ENCODE measurements at regions not wholly inside any gene's neighbourhood (a gene's known extent, or its start where the extent isn't known, plus 50 kb on each side); places are given as distances from the start of the nearest gene placed in this dataset.
"Not testable (repeated sequence)": the region's sequence is repeated elsewhere in the genome, so short reads cannot be mapped to it uniquely, and the experiment has no call there.

DNA sequence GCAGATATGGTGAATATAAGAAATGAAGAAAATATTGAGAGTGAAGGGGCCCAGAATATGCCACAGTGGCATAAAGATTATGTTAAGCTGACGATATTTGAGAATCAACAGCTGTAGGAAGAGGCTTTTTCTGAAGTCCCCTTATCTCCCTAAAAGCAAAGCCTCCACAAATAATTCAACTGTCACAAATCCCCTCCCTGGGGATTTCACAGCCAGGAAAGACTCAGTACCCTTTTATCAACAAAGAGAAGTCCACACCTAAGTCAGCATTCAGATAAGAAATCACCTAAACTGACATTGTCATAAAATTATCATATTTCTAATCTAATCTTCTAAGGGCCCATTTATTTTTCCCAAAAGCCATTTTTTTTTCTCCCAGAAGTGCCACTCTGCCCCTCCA is 284.9 kb upstream of the VWC2 start:
- no peak for DNase-seq

DNA sequence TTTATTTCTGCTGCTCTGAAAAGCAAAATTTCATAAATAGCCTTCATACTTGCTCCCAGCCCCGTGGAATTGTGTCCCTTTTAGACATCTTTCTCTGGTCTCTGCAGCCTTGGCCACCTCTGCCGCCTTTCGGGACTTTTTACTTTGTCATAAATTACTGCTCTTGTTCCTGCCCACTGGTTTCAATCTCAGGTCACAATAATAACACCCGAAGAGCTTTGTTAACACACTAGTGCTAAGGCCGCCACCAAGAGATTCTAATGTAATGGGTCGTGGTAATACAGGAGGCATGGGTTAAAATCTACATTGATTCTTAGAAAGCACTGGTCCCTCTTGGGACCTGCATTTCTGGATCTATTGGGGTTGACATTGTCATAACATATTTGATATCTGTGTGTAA is 276.0 kb upstream of the VWC2 start:
- no peak for DNase-seq

DNA sequence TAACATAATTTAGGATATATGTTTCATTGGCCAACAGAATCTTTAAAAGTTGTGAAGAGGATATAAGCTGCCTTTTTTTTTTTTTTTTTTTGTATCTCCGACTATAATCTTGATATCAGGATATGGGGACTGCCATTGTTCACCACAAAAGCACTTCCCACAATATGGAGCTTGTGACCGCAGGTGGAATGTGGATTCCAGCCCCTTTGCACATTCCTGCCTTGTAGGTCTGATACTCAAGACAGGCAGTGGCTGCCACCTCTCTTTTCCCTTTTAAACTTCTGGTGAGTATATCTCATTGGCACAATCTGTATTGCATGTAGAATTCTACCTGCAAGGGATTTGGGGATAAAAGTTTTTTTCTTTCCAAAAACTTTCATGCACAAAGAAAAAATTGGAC is 272.7 kb upstream of the VWC2 start:
- no peak for DNase-seq

DNA sequence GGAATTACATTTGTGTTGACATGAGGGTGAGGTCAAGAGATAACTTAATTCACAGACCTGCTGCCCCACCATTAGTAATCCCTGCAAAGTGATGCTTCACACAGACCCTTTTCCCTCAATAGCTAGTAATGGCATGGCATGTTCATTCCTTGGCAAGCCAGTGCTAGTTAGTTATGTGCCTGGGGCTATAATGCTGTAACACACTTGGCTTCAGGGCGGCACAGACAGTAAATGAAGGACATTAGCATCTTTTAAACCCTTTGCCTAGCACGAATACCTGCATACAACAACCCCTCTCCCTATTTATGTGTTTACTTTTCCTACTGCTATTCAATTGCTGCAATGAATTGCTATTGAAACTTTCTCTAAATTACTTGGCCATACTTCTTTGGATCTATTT is 266.2 kb upstream of the VWC2 start:
- DNase-seq: not testable (repeated sequence)

DNA sequence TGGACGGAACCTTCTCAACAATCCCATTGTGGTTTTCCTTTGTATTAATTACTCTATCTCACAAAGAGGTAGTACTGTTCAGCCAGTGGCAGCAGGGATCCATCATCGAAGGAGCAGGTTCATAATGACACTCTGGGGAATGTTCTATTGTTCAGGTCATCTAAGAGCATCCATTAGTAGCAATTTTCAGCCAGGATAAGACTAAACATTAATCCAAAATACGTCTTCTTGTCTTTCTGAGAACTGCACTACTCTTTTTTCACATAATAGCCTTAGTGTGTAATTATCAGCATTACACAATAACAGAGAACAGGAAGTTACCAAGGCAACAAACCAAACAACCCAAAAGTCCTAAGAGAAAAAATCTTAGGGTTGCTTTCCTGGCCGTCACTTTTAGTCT is 259.5 kb upstream of the VWC2 start:
- no peak for DNase-seq

DNA sequence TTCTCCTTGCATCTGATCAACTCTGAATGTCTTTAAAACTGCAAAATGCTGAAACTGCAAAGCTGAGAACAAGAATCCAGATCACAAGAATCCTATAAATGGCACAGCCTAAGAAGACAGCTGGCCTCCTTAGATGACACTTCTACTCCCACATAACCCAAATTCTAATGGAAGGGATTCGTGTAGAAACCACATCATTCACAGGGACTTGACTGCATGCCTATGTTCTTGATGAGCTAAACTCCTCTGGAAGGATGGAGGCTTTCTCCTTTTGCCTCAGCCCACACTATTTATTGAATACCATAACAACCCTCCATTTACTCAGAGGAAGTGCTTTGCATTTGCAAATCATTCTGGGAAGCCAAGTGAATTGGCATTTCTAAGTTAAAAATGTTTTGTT is 252.5 kb upstream of the VWC2 start:
- DNase-seq: no peak

DNA sequence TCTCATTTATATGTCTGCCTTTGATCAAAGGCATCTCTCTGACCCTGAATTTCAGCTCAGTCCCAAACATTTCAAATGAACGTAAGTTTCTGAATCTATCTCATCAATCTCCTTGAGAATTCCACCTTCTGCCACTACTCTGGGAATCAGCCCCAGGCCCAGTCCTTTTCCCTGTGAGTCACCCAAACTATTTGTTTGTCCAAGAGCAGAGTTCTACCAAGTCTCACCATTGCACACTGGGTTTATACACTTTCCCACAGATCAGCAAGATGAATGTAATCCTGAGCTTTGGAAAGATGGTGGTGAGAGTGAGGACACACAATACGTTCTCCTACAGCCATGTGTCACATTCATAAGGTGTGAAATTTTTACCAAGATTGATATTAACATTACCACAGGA is 251.3 kb upstream of the VWC2 start:
- DNase-seq: no peak

DNA sequence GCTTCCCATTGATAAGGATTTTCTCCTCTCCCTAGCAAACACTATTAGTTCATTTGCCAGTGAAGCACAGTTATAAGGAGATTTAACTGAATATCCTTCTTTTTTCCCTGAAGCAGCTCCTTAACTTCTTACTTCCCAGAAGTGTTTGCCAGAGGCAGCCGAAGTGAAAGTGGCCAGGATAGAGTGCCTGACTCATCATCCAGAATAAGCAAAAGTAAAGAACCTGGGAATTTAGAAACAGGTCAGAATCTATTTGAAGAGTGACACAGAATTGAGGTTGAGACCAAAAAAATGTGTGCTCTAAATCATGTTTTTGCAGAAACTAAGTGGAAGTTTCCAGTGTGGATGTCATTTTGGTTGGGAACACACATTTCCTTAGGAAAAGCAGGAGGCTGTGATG is 249.6 kb upstream of the VWC2 start:
- no peak for DNase-seq

DNA sequence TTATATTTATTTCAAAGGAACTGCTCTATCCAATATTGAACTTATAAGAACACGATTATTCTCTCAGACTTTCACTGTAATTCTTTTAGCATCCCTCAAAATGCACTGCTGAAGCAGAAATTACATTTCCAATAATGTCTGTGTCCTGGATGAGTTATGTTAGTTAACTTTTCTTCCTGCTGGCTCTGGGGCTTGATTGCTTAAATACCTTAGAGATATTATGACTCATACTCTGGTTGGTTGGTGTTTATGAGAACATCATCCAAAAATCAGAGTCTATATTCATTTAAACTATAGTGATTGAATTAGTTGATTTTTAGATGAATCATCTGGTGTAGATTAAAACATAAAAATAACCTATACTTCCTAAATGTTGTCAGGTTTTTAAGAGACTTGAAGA is 246.3 kb upstream of the VWC2 start:
- DNase-seq: no peak

DNA sequence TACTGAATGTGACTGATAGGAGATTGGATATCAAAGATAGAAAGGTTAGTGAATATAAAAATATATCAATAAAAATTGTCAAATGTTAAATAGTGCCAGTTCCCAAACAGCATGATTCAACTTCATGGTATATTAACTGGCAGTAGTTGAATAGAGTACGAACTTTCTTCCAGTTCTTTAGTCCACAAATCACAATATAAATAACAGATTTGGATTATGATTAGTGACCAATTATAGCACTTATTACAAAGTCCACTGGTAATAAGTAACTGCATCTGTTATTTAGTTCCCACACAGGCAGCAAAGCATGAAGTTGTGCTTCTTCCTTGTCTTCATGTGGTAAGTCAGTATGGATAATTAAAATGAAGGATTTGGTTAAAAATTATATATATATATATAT is 243.0 kb upstream of the VWC2 start:
- no peak for DNase-seq

DNA sequence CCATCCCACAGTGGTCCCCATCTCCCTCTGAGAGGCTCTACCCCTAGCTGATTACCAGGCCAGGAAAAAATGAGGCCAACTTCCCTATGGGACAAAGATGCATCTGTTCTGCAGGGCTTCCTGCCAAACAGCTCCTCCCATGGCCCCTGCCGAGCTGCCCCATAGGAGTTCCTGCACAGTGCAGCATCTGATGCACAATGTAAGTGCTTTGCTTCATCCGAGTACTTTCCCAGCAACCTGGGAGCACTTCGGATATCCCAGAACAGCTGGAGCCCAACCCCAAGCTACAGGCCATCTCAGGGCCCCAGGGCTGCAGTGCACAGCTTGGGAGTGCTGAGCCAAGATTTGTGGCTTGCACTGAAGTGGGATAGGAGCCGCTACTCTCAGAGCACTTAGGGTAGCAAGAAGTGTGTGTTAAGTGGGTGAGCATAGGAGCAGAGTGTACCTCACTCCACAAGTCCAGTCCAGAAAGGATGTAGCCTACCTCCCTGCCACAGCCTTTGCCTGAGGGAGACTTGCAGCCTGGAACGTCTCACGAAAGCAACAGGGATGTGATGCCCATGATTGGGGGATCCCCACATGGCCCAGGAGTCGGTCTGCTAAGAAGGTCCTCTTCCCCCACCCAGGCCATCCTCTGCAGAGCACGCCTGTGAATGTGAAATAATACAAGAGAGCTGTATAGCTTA is 209.6 kb upstream of the VWC2 start:
- no peak for DNase-seq

DNA sequence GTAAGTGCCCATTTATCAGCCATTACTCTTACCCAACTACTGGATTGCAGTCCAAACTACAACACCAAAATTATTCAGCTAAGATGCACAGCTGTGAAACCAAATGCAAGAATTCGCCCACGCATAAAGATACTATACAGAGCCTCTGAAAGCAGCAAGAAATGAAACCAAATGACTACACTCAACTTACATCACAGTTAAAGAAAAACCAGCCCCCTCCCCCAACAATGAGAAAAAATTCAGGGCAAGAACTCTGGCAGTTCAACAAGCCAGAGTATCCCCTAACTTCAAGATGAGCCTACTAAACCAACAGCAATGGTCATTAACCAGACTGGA is 209.1 kb upstream of the VWC2 start:
- DNase-seq: no peak

DNA sequence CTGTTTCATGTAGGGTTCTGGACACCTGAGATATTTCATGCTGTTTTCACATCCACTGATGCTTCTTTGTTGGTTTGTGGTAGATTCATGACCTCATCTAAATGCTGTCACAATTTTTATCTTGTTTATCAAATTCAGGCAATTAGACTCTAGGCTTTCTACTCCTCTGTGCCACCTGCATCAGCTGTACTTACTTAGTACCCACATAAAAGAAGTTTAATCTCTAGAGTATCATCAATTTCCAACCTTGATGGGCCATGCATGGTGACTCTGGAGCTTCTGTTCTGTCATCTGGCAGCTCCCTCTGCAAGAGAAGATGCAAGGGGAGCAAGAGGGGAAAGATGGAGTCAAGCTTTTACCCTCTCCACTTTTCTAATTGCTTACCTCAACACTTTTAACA is 195.9 kb upstream of the VWC2 start:
- no peak for DNase-seq

DNA sequence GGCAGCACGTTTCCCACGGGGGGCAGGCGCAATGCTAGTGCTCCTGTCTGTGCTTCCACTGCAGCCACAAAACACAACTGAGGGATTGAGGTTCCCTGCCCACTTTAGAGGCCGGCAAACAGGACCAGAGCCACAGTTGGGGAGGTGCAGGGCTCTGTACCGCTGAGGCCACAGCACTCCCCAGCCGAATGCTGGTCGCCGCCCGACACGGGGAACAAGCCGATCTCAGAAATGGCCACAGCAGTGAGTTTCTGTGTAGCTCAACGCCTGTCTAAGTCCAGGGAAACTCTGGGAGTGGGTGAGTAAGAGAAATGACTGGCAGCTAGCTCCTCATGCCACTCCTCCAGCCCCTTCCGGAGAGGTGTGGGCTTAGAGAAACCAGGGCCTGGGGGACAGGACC is 194.0 kb upstream of the VWC2 start:
- no peak for DNase-seq

DNA sequence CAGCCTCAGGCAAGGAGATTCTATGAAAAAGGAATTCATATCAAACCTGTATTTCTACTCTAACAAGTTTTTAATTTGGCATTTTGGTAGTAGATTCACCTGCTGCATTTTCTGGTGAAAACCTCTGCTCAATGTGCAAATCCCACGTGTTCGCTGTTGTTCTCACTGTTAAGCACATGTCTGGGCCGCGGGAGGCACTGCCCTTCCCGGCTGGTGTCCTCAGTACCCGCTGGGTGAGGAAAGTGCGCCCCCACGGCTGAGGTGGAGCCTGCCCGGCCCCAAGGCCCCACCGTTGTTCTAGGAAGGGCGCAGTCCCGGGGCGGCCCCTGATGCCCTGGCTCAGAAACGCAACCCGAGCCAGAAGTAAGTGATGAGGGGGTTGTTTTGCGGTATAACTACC is 193.4 kb upstream of the VWC2 start:
- no peak for DNase-seq

DNA sequence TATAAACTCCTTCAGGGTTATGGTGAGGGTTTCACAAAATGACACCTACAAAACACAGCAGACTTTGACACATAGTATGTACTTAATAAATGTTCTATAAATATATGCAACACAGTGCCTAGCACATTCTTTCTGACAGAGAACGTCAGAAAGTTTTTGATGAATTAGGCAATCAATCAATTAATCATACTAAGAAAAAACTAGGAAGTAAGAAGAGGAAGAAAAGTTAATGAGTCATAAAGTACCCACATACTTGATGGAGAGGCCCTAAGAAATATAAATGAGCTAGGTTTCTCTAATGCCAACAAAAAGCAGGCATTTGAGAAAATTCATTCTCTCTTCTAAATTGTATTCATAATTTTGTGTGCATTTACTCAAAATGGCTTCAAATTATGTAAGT is 192.7 kb upstream of the VWC2 start:
- no peak for DNase-seq

DNA sequence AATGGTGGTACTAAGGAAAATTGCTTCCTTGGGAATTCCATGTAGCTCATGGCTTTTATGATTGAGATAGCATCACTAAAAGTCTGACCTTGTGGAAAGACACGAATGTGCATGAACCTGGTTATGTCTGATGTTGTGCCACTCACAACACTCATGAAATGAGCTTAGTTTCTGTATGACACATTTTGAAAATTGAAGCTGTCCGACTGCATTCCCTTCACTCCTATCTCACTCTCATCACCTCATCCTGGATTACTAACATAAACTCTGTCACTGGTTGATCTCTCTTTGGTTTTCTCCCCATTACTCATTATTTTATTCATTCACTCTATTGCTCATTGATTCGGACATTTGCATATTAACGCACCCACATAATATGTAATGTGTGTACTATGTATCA is 190.0 kb upstream of the VWC2 start:
- no peak for DNase-seq

DNA sequence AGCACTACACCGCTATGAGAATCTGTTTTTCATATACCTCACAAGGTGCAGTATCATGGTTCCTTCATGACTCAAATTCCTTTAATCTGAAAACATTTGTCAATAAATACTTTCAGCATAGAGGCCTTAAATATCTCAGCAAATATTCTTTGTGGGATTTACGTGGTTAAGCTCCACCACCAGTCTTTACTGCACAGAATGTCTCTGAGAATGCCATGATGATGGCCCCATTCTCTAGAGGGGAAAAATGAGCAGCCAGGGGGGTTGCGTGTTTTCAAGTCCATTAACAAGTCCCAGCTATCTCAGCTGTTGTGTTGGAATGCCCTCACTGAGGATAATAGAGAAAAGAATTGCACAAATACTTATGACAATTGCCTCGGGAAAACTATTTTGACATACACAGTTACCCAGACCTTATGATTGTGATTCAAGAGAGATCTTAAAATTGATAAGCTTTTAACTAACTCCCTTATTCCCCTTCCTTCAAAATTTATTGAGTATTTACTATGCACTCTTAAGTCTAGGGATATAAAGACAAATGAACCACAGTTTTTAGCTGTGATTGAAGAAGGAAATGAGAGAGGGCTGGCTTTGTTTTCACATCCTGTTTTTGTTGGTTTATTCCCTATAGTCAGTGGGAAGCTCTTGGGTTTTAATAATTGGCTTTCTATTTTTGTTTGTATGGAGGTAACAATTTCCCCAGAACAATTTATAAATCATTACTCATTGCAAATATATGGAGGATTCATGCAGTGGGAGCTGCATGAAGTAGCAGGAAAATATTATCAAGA is 176.5 kb upstream of the VWC2 start:
- DNase-seq: no peak

DNA sequence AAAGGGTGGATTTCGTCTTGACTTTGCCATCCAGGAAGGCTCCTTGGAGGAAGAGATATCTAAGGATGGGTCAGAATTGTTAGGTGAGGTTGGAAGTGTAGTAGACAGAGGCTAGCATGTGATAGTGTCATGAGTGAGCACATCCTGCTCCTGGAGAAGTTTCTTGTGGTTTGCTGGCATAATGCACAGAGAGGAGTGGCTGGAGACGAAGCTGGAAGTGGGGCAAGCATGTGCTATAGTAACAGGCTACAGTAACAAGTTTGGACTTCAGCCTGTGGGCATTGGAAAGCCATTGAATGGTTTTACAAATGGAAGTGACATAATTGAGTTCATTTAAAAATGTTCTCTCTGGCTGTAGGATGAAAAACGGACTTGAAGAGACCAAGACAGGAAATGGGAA is 175.6 kb upstream of the VWC2 start:
- DNase-seq: no peak

DNA sequence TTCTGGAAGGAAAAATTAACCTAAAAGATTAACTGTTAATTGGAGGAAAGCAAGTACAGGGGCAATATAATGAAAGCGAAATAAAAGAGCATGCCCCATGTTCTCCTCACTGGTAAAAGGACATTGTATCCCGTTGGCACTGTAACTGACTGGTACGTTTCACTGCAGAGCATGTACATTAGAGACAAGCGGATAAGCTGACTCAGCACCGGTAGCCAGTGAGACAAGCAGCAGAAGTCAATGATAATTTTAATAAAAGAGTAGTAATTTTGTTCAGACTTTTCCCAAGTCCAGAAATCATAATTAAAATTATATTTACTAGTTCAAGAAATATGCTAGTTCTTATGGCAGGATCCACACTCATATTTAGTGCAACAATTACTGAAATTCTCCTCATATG is 161.5 kb upstream of the VWC2 start:
- DNase-seq: no peak

DNA sequence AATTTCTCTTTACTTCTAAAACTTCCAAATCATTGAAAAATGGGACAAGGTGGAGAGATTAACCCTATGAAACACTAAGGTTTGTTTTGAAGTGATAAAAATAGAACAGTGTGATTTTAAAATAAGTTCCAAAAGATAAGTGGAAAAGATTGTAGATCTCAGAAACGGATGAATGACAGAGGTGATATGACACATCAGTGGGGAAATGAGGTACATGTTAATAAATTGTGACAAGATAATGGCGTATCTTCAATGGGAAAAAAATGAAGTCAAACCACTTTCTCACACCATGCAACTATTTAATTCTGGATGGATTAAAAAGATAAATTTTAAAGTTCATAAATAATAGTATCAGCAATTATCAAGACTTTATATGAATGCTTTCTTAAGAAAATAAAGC is 159.7 kb upstream of the VWC2 start:
- DNase-seq: no peak

DNA sequence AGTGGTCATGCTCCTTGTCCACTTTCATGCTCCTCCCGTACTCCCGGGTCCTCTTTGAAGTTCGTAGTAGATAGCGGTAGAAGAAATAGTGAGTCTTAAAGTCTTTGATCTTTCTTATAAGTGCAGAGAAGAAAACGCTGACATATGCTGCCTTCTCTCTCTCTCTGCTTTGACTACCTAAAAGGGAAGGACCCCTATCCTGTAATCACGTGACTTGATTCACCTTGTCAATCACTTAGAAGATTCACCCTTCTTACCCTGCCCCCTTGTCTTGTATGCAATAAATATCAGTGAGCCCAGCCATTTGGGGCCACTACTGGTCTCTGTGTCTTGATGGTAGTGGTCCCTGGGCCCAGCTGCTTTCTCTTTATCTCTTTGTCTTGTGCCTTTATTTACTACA is 158.5 kb upstream of the VWC2 start:
- not testable (repeated sequence) for DNase-seq

DNA sequence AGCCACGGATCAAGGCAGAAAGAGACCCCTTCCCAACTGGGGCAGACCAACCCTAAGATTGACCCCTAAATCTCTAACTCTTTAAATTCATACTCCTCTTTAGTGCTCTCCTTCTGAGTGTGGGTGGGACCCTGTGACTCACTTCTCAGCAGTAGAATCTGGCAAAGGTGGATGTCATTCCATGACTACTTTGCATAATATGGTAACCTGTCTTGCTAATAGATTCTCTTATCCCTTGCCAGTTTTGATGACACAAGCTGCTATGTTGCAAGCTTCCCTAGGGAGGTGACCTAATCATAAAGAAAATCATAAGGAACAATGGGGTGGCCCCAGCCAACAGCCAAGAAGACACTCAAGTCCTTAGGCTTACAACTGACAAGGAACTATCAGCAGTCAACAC is 155.4 kb upstream of the VWC2 start:
- DNase-seq: no peak

DNA sequence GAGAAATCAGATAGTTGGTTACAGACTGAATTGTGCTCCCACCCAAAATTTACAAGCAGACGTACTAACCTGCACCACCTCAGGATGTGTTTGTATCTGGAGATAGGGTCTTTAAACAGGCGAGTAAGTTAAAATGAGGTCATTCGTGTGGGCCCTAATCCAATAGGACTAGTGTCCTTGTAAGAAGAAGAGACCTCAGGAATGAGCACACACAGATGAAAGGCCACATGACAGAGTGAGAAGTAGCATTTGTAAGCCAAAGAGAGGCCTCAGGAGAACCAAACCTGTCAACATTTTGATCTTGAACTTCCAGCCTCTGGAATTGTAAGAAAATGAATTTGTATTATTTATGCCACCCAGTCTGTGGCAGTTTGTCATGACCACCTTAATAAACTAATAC is 149.5 kb upstream of the VWC2 start:
- no peak for DNase-seq

DNA sequence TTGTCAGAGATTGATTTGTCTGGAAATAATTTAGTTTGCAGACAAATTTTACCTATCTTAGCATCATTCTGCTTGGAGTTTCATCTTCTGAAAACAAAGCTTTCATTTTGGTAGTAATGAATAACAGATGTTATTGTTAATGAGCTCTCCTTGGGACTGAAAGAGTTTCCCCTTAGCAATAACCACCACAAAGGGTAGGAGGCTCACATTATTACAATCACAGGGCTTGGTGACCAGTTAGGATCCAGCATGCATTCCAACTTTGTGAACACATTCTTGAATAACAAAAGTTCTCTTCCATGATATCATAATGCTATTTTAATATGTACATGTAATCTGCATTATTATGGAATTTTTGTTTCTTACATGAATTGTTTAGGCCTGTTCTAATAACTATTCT is 148.8 kb upstream of the VWC2 start:
- no peak for DNase-seq

Measured in OCI-M1 (cell line).